CD4-positive, alpha-beta T cell (primary cell): ENCODE measurements at regions not wholly inside any gene's neighbourhood (a gene's known extent, or its start where the extent isn't known, plus 50 kb on each side); places are given as distances from the start of the nearest gene placed in this dataset.

Source experiments
- ATAC-seq: fragments of 200-7000 bp; cut with Tn5 transposase; one replicate; pipeline ENCODE4 v1.10.0; 2022; ENCODE audit warnings: mild to moderate bottlenecking; ENCODE audit not compliant: poor library complexity
- CTCF ChIA-PET: fragments of 350-600 bp; sonication (Branson Sonifier 250); formaldehyde crosslinking; loops from one replicate; lab custom pipeline; 2021; ENCODE audit warnings: antibody characterized with exemption, inconsistent platforms; lab: Charles Lee
- POLR2A ChIA-PET: fragments of 350-600 bp; sonication (Branson Sonifier 250); formaldehyde crosslinking; loops from one replicate; lab custom pipeline; 2021; ENCODE audit warnings: antibody characterized with exemption, inconsistent platforms; lab: Charles Lee
- DNase-seq, 14 experiments: peaks; one replicate each; pipeline ENCODE4 v3.0.0-alpha.2; 2013 to 2020; ENCODE audit warnings: mixed read lengths in 2 of 14
- H3K27ac ChIP-seq, 2 donors: one replicate each; pipeline versions ENCODE4 v1.5.1 to v1.7.0; 2013; ENCODE audit warnings: low read length in 2 of 2, low read depth in 1 of 2, mild to moderate bottlenecking in 1 of 2
- H3K27me3 ChIP-seq, 2 experiments: 1 replicate in 1 of 2; 2 replicates in 1 of 2; pipeline versions ENCODE4 v1.6.1 to v1.7.0; 2013; ENCODE audit warnings: low read length in 2 of 2, control low read depth in 1 of 2, mild to moderate bottlenecking in 1 of 2, moderate library complexity in 1 of 2; ENCODE audit not compliant: insufficient read depth in 2 of 2, control insufficient read depth in 1 of 2
- H3K36me3 ChIP-seq: one replicate; pipeline ENCODE4 v1.6.1; 2013; ENCODE audit warnings: low read length, control low read depth; ENCODE audit not compliant: insufficient read depth
- H3K4me1 ChIP-seq: one replicate; pipeline ENCODE4 v1.6.1; 2013; ENCODE audit warnings: low read length, control low read depth; ENCODE audit not compliant: insufficient read depth
- H3K4me3 ChIP-seq: one replicate; pipeline ENCODE4 v1.5.1; 2013; ENCODE audit warnings: mild to moderate bottlenecking, low read length, moderate library complexity
- H3K9me3 ChIP-seq, 2 experiments: 1 replicate in 1 of 2; 2 replicates in 1 of 2; pipeline versions ENCODE4 v1.6.1 to v1.7.0; 2013; ENCODE audit warnings: low read length in 2 of 2, mild to moderate bottlenecking in 2 of 2, control low read depth in 1 of 2, moderate library complexity in 1 of 2; ENCODE audit not compliant: control insufficient read depth in 1 of 2, insufficient read depth in 1 of 2
- H3K27ac Mint-ChIP-seq: one replicate; pipeline ENCODE4 v1.8.0; 2020; ENCODE audit warnings: mixed read lengths
- H3K27me3 Mint-ChIP-seq: one replicate; pipeline ENCODE4 v1.8.0; 2021; ENCODE audit warnings: mixed read lengths
- H3K36me3 Mint-ChIP-seq: one replicate; pipeline ENCODE4 v1.8.0; 2021; ENCODE audit warnings: low read depth, mixed read lengths
- H3K4me1 Mint-ChIP-seq: one replicate; pipeline ENCODE4 v1.8.0; 2021; ENCODE audit warnings: low read depth, mixed read lengths
- H3K4me3 Mint-ChIP-seq: one replicate; pipeline ENCODE4 v1.8.0; 2020; ENCODE audit warnings: mild to moderate bottlenecking, mixed read lengths
- H3K9me3 Mint-ChIP-seq: one replicate; pipeline ENCODE4 v1.8.0; 2020; ENCODE audit warnings: mixed read lengths
- CTCF ChIP-seq: fragments of 200-600 bp; IDR thresholded peaks from one replicate; pipeline ENCODE4 v1.8.0; 2022; ENCODE audit warnings: antibody characterized with exemption, mild to moderate bottlenecking
- intact Hi-C, 2 experiments: fragments of 100-400 bp; cut with DNase I in 1 of 2; cut with micrococcal nuclease in 1 of 2; formaldehyde crosslinking; loops; one replicate each; pipeline versions ENCODE4 v1.15.1 to v1.9.0; 2023 to 2025; cut with DNase I, micrococcal nuclease

GRCh38 chr5:109256486-109256885 lies 153.3 kb downstream of the PJA2 start:
- H3K9me3 Mint-ChIP-seq = peaks cover 2% of the 10 kb centered on the region
- ChIA-PET POLR2A (no interaction called here), CTCF (no interaction called here)
- H3K4me3 Mint-ChIP-seq = no peak overlapping the region
- intact Hi-C loops = no loop called here
- no peaks in the 10 kb centered on the region for H3K9me3 ChIP-seq
- no peak for ATAC-seq
- no peak for DNase-seq
- no peak overlapping the region for H3K27ac ChIP-seq
- no peak overlapping the region for H3K4me3 ChIP-seq
- no peaks in the 10 kb centered on the region for H3K27me3 ChIP-seq
- no peaks in the 10 kb centered on the region for H3K36me3 ChIP-seq
- no peaks in the 10 kb centered on the region for H3K4me1 ChIP-seq
- H3K4me1 Mint-ChIP-seq = no peaks in the 10 kb centered on the region
- no peaks in the 10 kb centered on the region for H3K27me3 Mint-ChIP-seq
- H3K36me3 Mint-ChIP-seq = peaks cover 14% of the 10 kb centered on the region
- TF ChIP-seq CTCF = no peak
- H3K27ac Mint-ChIP-seq = no peak overlapping the region

- intact Hi-C loops = no loop called here
- no peak for TF ChIP-seq CTCF
- ChIA-PET CTCF (no interaction called here), POLR2A (no interaction called here)
- no peaks in the 10 kb centered on the region for H3K36me3 ChIP-seq
- Mint-ChIP-seq H3K27ac (no peak overlapping the region), H3K36me3 (peaks cover 14% of the 10 kb centered on the region), H3K27me3 (no peaks in the 10 kb centered on the region), H3K4me3 (no peak overlapping the region), H3K4me1 (no peaks in the 10 kb centered on the region), H3K9me3 (peaks cover 2% of the 10 kb centered on the region)
- DNase-seq (no peak), ATAC-seq (no peak)
- H3K4me3 ChIP-seq = no peak overlapping the region
- H3K27me3 ChIP-seq = no peaks in the 10 kb centered on the region
- H3K27ac ChIP-seq = no peak overlapping the region
- H3K4me1 ChIP-seq = no peaks in the 10 kb centered on the region
- H3K9me3 ChIP-seq = peaks cover 0 to 6% of the 10 kb centered on the region in 2 experiments
These were observed 155.3 kb downstream of the PJA2 start for GRCh38 chr5:109254511-109254910.

GRCh38 chr5:109253262-109253661 lies 156.5 kb downstream of the PJA2 start:
- Histone ChIP-seq H3K4me3 (no peak overlapping the region), H3K4me1 (no peaks in the 10 kb centered on the region), H3K27ac (no peak overlapping the region), H3K27me3 (no peaks in the 10 kb centered on the region), H3K9me3 (peaks cover 0 to 6% of the 10 kb centered on the region in 2 experiments), H3K36me3 (no peaks in the 10 kb centered on the region)
- Mint-ChIP-seq H3K9me3 (no peaks in the 10 kb centered on the region), H3K27ac (no peak overlapping the region), H3K36me3 (peaks cover 6% of the 10 kb centered on the region), H3K4me3 (no peak overlapping the region), H3K27me3 (no peaks in the 10 kb centered on the region), H3K4me1 (no peaks in the 10 kb centered on the region)
- intact Hi-C loops = no loop called here
- no peak for TF ChIP-seq CTCF
- DNase-seq = no peak
- POLR2A ChIA-PET = no interaction called here
- CTCF ChIA-PET = no interaction called here
- ATAC-seq = no peak
